Endothelial cell of umbilical vein (primary cell): ENCODE measurements at regions not wholly inside any gene's neighbourhood (a gene's known extent, or its start where the extent isn't known, plus 50 kb on each side); places are given as distances from the start of the nearest gene placed in this dataset.

Experiments
- EZH2 ChIP-seq: IDR thresholded peaks from 2 replicates; pipeline ENCODE4 v1.6.1; 2012; ENCODE audit warnings: borderline replicate concordance, low read depth, mild to moderate bottlenecking, moderate library complexity, low read length, inconsistent platforms; ENCODE audit not compliant: severe bottlenecking
- FOS ChIP-seq: IDR thresholded peaks from 2 replicates; pipeline ENCODE4 v1.6.1; 2011; ENCODE audit warnings: mild to moderate bottlenecking, low read length, moderate library complexity, borderline replicate concordance; ENCODE audit not compliant: insufficient read depth
- GATA2 ChIP-seq: IDR thresholded peaks from 2 replicates; pipeline ENCODE4 v1.7.0; 2011; ENCODE audit warnings: low read depth, mild to moderate bottlenecking, moderate library complexity, mixed read lengths, low read length; ENCODE audit not compliant: insufficient read length, insufficient read depth
- JUN ChIP-seq: IDR thresholded peaks from 2 replicates; pipeline ENCODE4 v1.6.1; 2011; ENCODE audit warnings: borderline replicate concordance, low read depth; ENCODE audit not compliant: insufficient read length, insufficient read depth
- MYC ChIP-seq: IDR thresholded peaks from one replicate; pipeline ENCODE4 v1.6.1; 2011; ENCODE audit warnings: mild to moderate bottlenecking, low read depth, low read length
- POLR2A ChIP-seq: IDR thresholded peaks from 2 replicates; pipeline ENCODE4 v1.6.1; 2012; ENCODE audit warnings: low read depth, mild to moderate bottlenecking, control low read depth, low read length
- POLR2AphosphoS5 ChIP-seq: IDR thresholded peaks from 2 replicates; pipeline ENCODE4 v1.6.1; 2012; ENCODE audit warnings: low read depth, mild to moderate bottlenecking, control low read depth, low read length, moderate library complexity; ENCODE audit not compliant: insufficient read depth
- TF ChIP-seq, protein P1 (sequence below): IDR thresholded peaks from 2 replicates; pipeline ENCODE4 v1.6.1; 2011; ENCODE audit not compliant: insufficient read depth, insufficient read length
- TF ChIP-seq, protein P2 (sequence below), 2 donors: IDR thresholded peaks; 1 replicate in 1 of 2; 2 replicates in 1 of 2; pipeline ENCODE4 v1.5.1; 2011; ENCODE audit warnings: low read length in 2 of 2, mild to moderate bottlenecking in 2 of 2, moderate library complexity in 2 of 2, control low read depth in 1 of 2, inconsistent platforms in 1 of 2, low read depth in 1 of 2; ENCODE audit not compliant: insufficient read depth in 1 of 2; ENCODE audit errors: extremely low read depth in 1 of 2

DNA sequence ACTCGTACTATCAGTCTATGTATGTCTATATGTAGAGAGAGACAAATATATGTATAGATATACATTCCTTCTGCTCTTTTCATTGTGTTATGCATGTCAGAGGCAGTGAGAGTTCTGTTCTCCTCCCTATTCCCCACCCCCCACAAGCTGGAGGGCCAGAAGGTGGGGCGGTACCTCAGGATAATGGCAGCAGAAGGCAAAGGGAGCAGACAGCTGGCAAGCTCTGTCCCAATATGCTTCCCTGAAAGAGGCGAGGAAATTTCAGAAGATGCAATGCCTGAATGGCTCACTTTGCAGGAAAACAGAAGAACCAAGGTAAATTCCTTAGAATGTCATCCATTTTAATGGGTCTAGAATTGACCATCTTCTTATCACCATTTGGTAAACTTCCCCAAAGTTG lies 114.4 kb downstream of the NAA11 start:
- TF ChIP-seq, protein P1, sequence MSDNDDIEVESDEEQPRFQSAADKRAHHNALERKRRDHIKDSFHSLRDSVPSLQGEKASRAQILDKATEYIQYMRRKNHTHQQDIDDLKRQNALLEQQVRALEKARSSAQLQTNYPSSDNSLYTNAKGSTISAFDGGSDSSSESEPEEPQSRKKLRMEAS, result no peak
- TF ChIP-seq EZH2, result no peak
- TF ChIP-seq FOS, result no peak
- TF ChIP-seq, protein P2, sequence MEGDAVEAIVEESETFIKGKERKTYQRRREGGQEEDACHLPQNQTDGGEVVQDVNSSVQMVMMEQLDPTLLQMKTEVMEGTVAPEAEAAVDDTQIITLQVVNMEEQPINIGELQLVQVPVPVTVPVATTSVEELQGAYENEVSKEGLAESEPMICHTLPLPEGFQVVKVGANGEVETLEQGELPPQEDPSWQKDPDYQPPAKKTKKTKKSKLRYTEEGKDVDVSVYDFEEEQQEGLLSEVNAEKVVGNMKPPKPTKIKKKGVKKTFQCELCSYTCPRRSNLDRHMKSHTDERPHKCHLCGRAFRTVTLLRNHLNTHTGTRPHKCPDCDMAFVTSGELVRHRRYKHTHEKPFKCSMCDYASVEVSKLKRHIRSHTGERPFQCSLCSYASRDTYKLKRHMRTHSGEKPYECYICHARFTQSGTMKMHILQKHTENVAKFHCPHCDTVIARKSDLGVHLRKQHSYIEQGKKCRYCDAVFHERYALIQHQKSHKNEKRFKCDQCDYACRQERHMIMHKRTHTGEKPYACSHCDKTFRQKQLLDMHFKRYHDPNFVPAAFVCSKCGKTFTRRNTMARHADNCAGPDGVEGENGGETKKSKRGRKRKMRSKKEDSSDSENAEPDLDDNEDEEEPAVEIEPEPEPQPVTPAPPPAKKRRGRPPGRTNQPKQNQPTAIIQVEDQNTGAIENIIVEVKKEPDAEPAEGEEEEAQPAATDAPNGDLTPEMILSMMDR (IDR thresholded peaks at IDR 0.05; ENCODE audit: extremely low read depth in 1 of 2, insufficient read depth in 1 of 2, low read depth in 1 of 2, low read length in 2 of 2), result no peak
- no peak for TF ChIP-seq POLR2AphosphoS5
- TF ChIP-seq GATA2, result no peak
- TF ChIP-seq POLR2A, result no peak
- no peak for TF ChIP-seq MYC
- TF ChIP-seq JUN, result no peak
